Adipocyte (in vitro differentiated cells): ENCODE measurements at regions not wholly inside any gene's neighbourhood (a gene's known extent, or its start where the extent isn't known, plus 50 kb on each side); places are given as distances from the start of the nearest gene placed in this dataset.
"Not testable (repeated sequence)": the region's sequence is repeated elsewhere in the genome, so short reads cannot be mapped to it uniquely, and the experiment has no call there.

Source experiments
- DNase-seq: peaks from one replicate; pipeline ENCODE4 v3.0.0-alpha.2; 2015; ENCODE audit warnings: low read depth
- H3K27me3 ChIP-seq: replicated peaks from 2 replicates; pipeline ENCODE4 v1.7.0; 2013; ENCODE audit warnings: mild to moderate bottlenecking, low read length, moderate library complexity; ENCODE audit not compliant: control insufficient read depth, insufficient read depth
- H3K36me3 ChIP-seq: 2 replicates; pipeline ENCODE4 v1.7.0; 2013; ENCODE audit warnings: low read length, mild to moderate bottlenecking, moderate library complexity; ENCODE audit not compliant: control insufficient read depth, insufficient read depth, severe bottlenecking
- H3K4me1 ChIP-seq: 2 replicates; pipeline ENCODE4 v1.7.0; 2013; ENCODE audit warnings: mild to moderate bottlenecking, low read length, moderate library complexity; ENCODE audit not compliant: control insufficient read depth, insufficient read depth
- H3K4me3 ChIP-seq: 2 replicates; pipeline ENCODE4 v1.7.0; 2013; ENCODE audit warnings: mild to moderate bottlenecking, low read length, moderate library complexity
- H3K9ac ChIP-seq: 2 replicates; pipeline ENCODE4 v1.7.0; 2013; ENCODE audit warnings: mild to moderate bottlenecking, low read length, moderate library complexity
- H3K9me3 ChIP-seq: 2 replicates; pipeline ENCODE4 v1.7.0; 2013; ENCODE audit warnings: mild to moderate bottlenecking, low read length, moderate library complexity; ENCODE audit not compliant: control insufficient read depth

DNA sequence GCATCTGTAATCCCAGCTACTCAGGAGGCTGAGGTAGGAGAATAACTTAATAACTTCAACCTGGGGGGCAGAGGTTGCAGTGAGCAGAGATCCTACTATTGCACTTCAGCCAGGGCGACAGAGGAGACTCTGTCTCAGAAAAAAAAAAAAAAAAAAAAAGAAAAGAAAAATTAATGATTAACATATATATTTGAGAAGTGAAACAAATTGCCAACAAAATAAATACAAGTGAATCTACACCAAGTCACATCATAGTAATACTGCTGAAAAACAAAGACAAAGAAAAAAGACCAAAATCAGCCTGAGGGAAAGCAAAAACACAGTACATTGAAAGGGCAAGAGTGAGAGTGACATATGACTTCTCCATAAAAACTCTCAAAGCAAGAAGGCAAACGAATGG lies 123.7 kb downstream of the CASP12 start:
- no peak for DNase-seq
- Histone ChIP-seq H3K4me3 (no peak overlapping the region), H3K9me3 (peaks cover 7% of the 10 kb centered on the region), H3K27me3 (no peaks in the 10 kb centered on the region), H3K4me1 (peaks cover 8% of the 10 kb centered on the region), H3K36me3 (no peaks in the 10 kb centered on the region), H3K9ac (no peak overlapping the region)

DNA sequence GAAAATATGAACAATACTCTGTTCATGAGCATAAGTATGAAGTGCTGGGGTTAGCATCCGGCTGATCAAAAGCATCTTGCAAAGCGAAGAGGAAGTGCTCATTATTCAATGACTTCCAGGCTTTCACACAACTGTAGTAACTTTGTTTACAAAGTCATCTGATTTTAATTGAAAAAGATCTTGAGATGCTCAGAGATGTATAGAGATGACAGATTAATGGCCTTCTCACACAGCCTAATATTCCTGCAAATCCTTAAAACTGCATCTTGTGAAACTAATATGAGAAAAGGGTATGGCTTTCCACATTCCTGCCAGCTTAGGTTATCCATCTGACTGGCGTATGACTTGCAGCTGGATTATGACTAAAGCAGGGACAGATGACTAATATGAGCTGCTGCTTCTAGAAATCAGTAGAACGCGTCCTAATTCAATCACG lies 125.4 kb downstream of the CASP12 start:
- H3K27me3 ChIP-seq: no peaks in the 10 kb centered on the region
- no peaks in the 10 kb centered on the region for H3K36me3 ChIP-seq
- H3K9ac ChIP-seq: no peak overlapping the region
- H3K4me3 ChIP-seq: peak overlapping the region; percentile 4
- DNase-seq: peak; percentile 92
- peaks cover 7% of the 10 kb centered on the region for H3K9me3 ChIP-seq
- H3K4me1 ChIP-seq: peaks cover 8% of the 10 kb centered on the region

- no peak for DNase-seq
- H3K9ac ChIP-seq: no peak overlapping the region
- no peak overlapping the region for H3K4me3 ChIP-seq
- peaks cover 8% of the 10 kb centered on the region for H3K4me1 ChIP-seq
- H3K9me3 ChIP-seq: peaks cover 7% of the 10 kb centered on the region
- H3K36me3 ChIP-seq: no peaks in the 10 kb centered on the region
- H3K27me3 ChIP-seq: no peaks in the 10 kb centered on the region
These were observed 126.5 kb downstream of the CASP12 start for GRCh38 chr11:104771763-104772162.

DNA sequence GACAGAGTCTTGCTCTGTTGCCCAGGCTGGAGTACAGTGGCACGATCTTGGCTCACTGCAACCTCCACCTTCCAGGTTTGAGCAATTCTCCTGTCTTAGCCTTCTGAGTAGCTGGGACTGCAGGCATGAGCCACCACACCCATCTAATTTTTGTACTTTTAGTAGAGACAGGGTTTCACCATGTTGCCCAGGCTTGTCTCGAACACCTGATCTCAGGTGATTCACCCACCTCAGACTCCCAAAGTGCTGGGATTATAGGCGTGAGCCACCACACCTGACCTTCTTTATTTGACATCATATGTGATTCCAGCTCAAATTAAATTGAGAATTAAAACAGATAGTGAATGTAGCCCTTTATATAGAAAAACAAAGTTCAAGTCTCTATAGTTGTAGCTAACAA lies 127.2 kb downstream of the CASP12 start:
- not testable (repeated sequence) for DNase-seq, H3K4me1 ChIP-seq, H3K27me3 ChIP-seq, H3K36me3 ChIP-seq, H3K9ac ChIP-seq, H3K4me3 ChIP-seq, H3K9me3 ChIP-seq

GRCh38 chr11:104765401-104766095 lies 132.7 kb downstream of the CASP12 start:
- Histone ChIP-seq H3K36me3 (no peaks in the 10 kb centered on the region), H3K9ac (no peak overlapping the region), H3K4me3 (no peak overlapping the region), H3K27me3 (no peaks in the 10 kb centered on the region), H3K4me1 (no peaks in the 10 kb centered on the region), H3K9me3 (no peaks in the 10 kb centered on the region)
- DNase-seq: no peak

DNA sequence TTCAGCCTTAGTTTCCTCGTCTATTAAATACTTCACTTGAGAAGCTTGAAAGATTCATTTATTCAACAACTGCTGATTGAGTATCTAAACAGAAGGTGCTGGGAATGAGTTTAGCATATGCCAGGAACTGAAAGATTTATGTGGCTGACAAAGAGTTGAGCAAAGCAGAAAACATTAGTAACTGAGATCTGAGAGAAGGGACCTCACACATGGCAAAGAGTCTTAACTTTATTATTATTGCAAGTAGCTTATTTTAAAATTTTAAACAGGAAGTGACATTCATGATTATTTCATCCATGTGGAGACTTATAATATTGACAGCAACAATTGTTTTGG lies 133.6 kb downstream of the CASP12 start:
- Histone ChIP-seq H3K4me3 (no peak overlapping the region), H3K36me3 (no peaks in the 10 kb centered on the region), H3K4me1 (no peaks in the 10 kb centered on the region), H3K9me3 (peaks cover 6% of the 10 kb centered on the region), H3K9ac (no peak overlapping the region), H3K27me3 (no peaks in the 10 kb centered on the region)
- no peak for DNase-seq

- Histone ChIP-seq H3K36me3 (no peaks in the 10 kb centered on the region), H3K4me3 (no peak overlapping the region), H3K4me1 (no peaks in the 10 kb centered on the region), H3K27me3 (no peaks in the 10 kb centered on the region), H3K9ac (no peak overlapping the region), H3K9me3 (peaks cover 10% of the 10 kb centered on the region)
- no peak for DNase-seq
These were observed 134.1 kb downstream of the CASP12 start for GRCh38 chr11:104763930-104764709.

DNA sequence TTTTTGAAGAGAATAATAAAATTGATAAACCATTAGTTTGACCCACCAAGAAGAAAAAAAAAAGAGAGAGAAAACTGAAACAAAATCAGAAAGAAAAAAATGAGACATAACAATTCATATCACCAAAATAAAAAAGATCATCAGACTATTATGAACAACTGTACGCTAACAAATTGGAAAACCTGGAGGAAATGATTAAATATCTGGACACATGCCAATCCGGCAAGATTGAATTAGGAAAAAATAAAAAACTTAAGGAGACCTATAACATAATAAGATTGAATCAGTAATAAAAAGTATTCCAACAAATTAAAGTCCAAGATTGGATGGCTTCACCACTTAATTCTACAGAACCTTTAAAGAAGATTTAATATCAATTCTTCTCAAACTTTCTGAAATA lies 136.7 kb downstream of the CASP12 start:
- Histone ChIP-seq H3K9ac (no peak overlapping the region), H3K36me3 (no peaks in the 10 kb centered on the region), H3K27me3 (no peaks in the 10 kb centered on the region), H3K4me1 (peaks cover 4% of the 10 kb centered on the region), H3K9me3 (peaks cover 10% of the 10 kb centered on the region), H3K4me3 (no peak overlapping the region)
- DNase-seq: no peak

- no peak overlapping the region for H3K9ac ChIP-seq
- DNase-seq: no peak
- peaks cover 4% of the 10 kb centered on the region for H3K4me1 ChIP-seq
- no peaks in the 10 kb centered on the region for H3K27me3 ChIP-seq
- H3K9me3 ChIP-seq: peaks cover 10% of the 10 kb centered on the region
- H3K36me3 ChIP-seq: no peaks in the 10 kb centered on the region
- H3K4me3 ChIP-seq: no peak overlapping the region
These were observed 138.8 kb downstream of the CASP12 start for GRCh38 chr11:104759464-104759863.

DNA sequence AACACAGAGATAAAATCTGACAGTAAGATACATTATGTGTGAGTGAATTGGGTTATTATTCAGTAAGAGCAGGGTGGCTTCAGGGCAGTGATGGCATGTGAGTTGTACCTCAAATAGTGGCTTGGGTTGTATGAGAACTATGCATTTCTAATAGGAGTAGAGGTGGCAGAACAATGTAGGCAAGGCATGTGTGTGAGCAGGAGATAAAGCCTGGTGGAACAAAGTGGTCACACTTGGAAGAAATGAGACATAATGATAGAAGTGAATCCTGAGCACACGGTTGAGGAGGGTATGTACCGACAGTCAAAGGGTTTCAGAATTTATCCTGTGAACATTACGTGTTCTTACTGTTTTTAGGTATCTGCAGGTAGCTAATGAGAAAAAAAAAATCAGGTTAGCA lies 159.3 kb downstream of the CASP12 start:
- H3K4me1 ChIP-seq: no peaks in the 10 kb centered on the region
- H3K9ac ChIP-seq: no peak overlapping the region
- H3K27me3 ChIP-seq: no peaks in the 10 kb centered on the region
- no peaks in the 10 kb centered on the region for H3K36me3 ChIP-seq
- H3K4me3 ChIP-seq: no peak overlapping the region
- H3K9me3 ChIP-seq: no peaks in the 10 kb centered on the region
- DNase-seq: no peak

DNA sequence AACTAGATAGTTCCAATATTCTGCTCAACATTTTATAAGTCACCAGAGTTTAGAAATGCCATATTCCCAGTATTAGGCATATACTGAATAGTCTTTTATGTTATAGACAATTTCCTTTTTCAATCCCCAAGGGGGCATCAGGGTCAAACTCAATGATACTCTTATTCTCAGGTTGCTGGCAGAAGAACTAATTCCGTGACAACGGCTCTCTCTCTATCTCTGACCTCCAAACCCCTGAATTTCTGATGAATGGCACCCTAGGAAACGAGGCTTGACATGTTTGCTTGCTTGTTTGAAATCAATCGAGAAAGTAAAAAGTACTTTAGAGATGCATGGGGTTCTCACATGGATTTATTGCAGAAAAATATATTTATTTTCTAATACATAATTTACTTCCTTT lies 160.1 kb downstream of the CASP12 start:
- H3K4me3 ChIP-seq: no peak overlapping the region
- H3K9ac ChIP-seq: no peak overlapping the region
- no peaks in the 10 kb centered on the region for H3K36me3 ChIP-seq
- no peaks in the 10 kb centered on the region for H3K9me3 ChIP-seq
- H3K27me3 ChIP-seq: no peaks in the 10 kb centered on the region
- DNase-seq: no peak
- no peaks in the 10 kb centered on the region for H3K4me1 ChIP-seq
